ENCODE measurements at regions not wholly inside any gene's neighbourhood (a gene's known extent, or its start where the extent isn't known, plus 50 kb on each side); places are given as distances from the start of the nearest gene placed in this dataset.

- TF ChIP-seq EZH2phosphoT487 (IDR thresholded peaks at IDR 0.05) (no peak), CTCF (IDR thresholded peaks at IDR 0.05) (no peak), EZH2 (IDR thresholded peaks at IDR 0.05) (no peak)
These were observed 293.7 kb upstream of the CLEC14A start for GRCh38 chr14:38549564-38549963.

All from neural progenitor cell (in vitro differentiated cells).